ENCODE measurements at regions not wholly inside any gene's neighbourhood (a gene's known extent, or its start where the extent isn't known, plus 50 kb on each side); places are given as distances from the start of the nearest gene placed in this dataset.

- peaks cover 0 to 3% (median 0%) of the 10 kb centered on the region in 4 donors for H3K9me3 ChIP-seq (ENCODE audit: control insufficient read depth in 4 of 4, low read length in 3 of 4)
- no peak overlapping the region for H3K9ac ChIP-seq (ENCODE audit: low read depth in 1 of 2, low read length in 2 of 2)
- H3K4me3 ChIP-seq (ENCODE audit: low read depth in 1 of 3, low read length in 3 of 3): no peak overlapping the region
- H3K27me3 ChIP-seq (ENCODE audit: control insufficient read depth in 4 of 4, insufficient read depth in 4 of 4, low read length in 3 of 4): no peaks in the 10 kb centered on the region
- no peak for DNase-seq (ENCODE audit: low spot score)
- no peaks in the 10 kb centered on the region for H3K36me3 ChIP-seq (ENCODE audit: control insufficient read depth in 4 of 4, insufficient read depth in 3 of 4, low read depth in 1 of 4, low read length in 3 of 4)
- no peak overlapping the region for H3K27ac ChIP-seq (ENCODE audit: low read depth in 1 of 2, low read length in 2 of 2)
- H3K4me1 ChIP-seq (ENCODE audit: control insufficient read depth in 4 of 4, insufficient read depth in 4 of 4, low read length in 3 of 4): peaks cover 3 to 26% (median 12%) of the 10 kb centered on the region in 4 donors
- WGBS: 92% methylated on average over 12 of the region's 12 CpGs
- TF ChIP-seq, protein P1, sequence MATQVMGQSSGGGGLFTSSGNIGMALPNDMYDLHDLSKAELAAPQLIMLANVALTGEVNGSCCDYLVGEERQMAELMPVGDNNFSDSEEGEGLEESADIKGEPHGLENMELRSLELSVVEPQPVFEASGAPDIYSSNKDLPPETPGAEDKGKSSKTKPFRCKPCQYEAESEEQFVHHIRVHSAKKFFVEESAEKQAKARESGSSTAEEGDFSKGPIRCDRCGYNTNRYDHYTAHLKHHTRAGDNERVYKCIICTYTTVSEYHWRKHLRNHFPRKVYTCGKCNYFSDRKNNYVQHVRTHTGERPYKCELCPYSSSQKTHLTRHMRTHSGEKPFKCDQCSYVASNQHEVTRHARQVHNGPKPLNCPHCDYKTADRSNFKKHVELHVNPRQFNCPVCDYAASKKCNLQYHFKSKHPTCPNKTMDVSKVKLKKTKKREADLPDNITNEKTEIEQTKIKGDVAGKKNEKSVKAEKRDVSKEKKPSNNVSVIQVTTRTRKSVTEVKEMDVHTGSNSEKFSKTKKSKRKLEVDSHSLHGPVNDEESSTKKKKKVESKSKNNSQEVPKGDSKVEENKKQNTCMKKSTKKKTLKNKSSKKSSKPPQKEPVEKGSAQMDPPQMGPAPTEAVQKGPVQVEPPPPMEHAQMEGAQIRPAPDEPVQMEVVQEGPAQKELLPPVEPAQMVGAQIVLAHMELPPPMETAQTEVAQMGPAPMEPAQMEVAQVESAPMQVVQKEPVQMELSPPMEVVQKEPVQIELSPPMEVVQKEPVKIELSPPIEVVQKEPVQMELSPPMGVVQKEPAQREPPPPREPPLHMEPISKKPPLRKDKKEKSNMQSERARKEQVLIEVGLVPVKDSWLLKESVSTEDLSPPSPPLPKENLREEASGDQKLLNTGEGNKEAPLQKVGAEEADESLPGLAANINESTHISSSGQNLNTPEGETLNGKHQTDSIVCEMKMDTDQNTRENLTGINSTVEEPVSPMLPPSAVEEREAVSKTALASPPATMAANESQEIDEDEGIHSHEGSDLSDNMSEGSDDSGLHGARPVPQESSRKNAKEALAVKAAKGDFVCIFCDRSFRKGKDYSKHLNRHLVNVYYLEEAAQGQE (IDR thresholded peaks at IDR 0.05): no peak
- no peak for TF ChIP-seq RAD21 (IDR thresholded peaks at IDR 0.05)
- TF ChIP-seq, protein P2, sequence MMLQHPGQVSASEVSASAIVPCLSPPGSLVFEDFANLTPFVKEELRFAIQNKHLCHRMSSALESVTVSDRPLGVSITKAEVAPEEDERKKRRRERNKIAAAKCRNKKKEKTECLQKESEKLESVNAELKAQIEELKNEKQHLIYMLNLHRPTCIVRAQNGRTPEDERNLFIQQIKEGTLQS (IDR thresholded peaks at IDR 0.05): no peak
- TF ChIP-seq HNF4G (IDR thresholded peaks at IDR 0.05): no peak
- TF ChIP-seq HNF4A (conservative IDR thresholded peaks at IDR 0.05): no peak
- no peak for TF ChIP-seq JUND (IDR thresholded peaks at IDR 0.05)
- TF ChIP-seq RXRA (IDR thresholded peaks at IDR 0.05): no peak
- no peak for TF ChIP-seq FOXA1 (IDR thresholded peaks at IDR 0.05)
- no peak for TF ChIP-seq MAX (IDR thresholded peaks at IDR 0.05)
- TF ChIP-seq YY1 (IDR thresholded peaks at IDR 0.05): no peak
- TF ChIP-seq FOXA2 (IDR thresholded peaks at IDR 0.05): no peak
- TF ChIP-seq NR2F2 (IDR thresholded peaks at IDR 0.05): no peak
- TF ChIP-seq, protein P3, sequence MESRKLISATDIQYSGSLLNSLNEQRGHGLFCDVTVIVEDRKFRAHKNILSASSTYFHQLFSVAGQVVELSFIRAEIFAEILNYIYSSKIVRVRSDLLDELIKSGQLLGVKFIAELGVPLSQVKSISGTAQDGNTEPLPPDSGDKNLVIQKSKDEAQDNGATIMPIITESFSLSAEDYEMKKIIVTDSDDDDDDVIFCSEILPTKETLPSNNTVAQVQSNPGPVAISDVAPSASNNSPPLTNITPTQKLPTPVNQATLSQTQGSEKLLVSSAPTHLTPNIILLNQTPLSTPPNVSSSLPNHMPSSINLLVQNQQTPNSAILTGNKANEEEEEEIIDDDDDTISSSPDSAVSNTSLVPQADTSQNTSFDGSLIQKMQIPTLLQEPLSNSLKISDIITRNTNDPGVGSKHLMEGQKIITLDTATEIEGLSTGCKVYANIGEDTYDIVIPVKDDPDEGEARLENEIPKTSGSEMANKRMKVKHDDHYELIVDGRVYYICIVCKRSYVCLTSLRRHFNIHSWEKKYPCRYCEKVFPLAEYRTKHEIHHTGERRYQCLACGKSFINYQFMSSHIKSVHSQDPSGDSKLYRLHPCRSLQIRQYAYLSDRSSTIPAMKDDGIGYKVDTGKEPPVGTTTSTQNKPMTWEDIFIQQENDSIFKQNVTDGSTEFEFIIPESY (IDR thresholded peaks at IDR 0.05): no peak
- no peak for TF ChIP-seq TAF1 (conservative IDR thresholded peaks at IDR 0.05)
- no peak for TF ChIP-seq EGR1 (IDR thresholded peaks at IDR 0.05; ENCODE audit: low read depth in 2 of 2)
Observed at GRCh38 chr14:103258211-103258610, 75.8 kb upstream of the EIF5 start.

DNA sequence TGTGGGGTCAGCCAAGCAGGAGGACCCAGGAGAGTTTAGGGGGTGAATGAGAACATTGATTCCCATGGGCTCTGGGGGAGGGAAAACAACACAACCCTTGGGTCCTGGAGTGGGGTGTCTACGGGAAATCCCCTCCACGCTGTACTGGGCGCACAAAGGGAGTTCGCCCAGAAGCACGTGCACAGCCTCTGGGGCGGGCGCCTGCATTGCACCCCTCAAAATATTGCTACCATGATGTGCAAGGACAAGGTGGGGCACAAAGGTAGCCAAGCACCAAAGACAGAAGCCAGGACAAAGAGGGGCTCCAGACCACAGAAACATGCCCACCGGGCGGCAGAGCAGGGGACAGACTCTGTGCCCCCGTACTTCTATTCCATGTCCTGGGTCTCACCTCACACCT, 74.9 kb upstream of the EIF5 start:
- WGBS: 93% methylated on average over 10 of the region's 10 CpGs
- no peak for DNase-seq (ENCODE audit: low spot score)
- no peak overlapping the region for H3K4me3 ChIP-seq (ENCODE audit: low read depth in 1 of 3, low read length in 3 of 3)
- H3K9me3 ChIP-seq (ENCODE audit: control insufficient read depth in 4 of 4, low read length in 3 of 4): peaks cover 0 to 3% (median 0%) of the 10 kb centered on the region in 4 donors
- H3K27me3 ChIP-seq (ENCODE audit: control insufficient read depth in 4 of 4, insufficient read depth in 4 of 4, low read length in 3 of 4): no peaks in the 10 kb centered on the region
- no peak overlapping the region for H3K27ac ChIP-seq (ENCODE audit: low read depth in 1 of 2, low read length in 2 of 2)
- no peaks in the 10 kb centered on the region for H3K36me3 ChIP-seq (ENCODE audit: control insufficient read depth in 4 of 4, insufficient read depth in 3 of 4, low read depth in 1 of 4, low read length in 3 of 4)
- H3K9ac ChIP-seq (ENCODE audit: low read depth in 1 of 2, low read length in 2 of 2): no peak overlapping the region
- peaks cover 3 to 23% (median 7%) of the 10 kb centered on the region in 4 donors for H3K4me1 ChIP-seq (ENCODE audit: control insufficient read depth in 4 of 4, insufficient read depth in 4 of 4, low read length in 3 of 4)
- no peak for TF ChIP-seq MAX (IDR thresholded peaks at IDR 0.05)
- TF ChIP-seq, protein P1 (IDR thresholded peaks at IDR 0.05): no peak
- no peak for TF ChIP-seq GABPA (IDR thresholded peaks at IDR 0.05 in 1 of 2, conservative IDR thresholded peaks at IDR 0.05 in 1 of 2)
- TF ChIP-seq, protein P3 (IDR thresholded peaks at IDR 0.05): no peak
- TF ChIP-seq EGR1 (IDR thresholded peaks at IDR 0.05; ENCODE audit: low read depth in 2 of 2): no peak
- no peak for TF ChIP-seq RXRA (IDR thresholded peaks at IDR 0.05)
- no peak for TF ChIP-seq FOXA1 (IDR thresholded peaks at IDR 0.05)
- no peak for TF ChIP-seq HNF4A (conservative IDR thresholded peaks at IDR 0.05)
- TF ChIP-seq, protein P2 (IDR thresholded peaks at IDR 0.05): no peak
- TF ChIP-seq HNF4G (IDR thresholded peaks at IDR 0.05): no peak
- TF ChIP-seq FOXA2 (IDR thresholded peaks at IDR 0.05): no peak
- TF ChIP-seq JUND (IDR thresholded peaks at IDR 0.05): no peak
- no peak for TF ChIP-seq TAF1 (conservative IDR thresholded peaks at IDR 0.05)

Data from liver (tissue), 7 donors.